ENCODE measurements at regions not wholly inside any gene's neighbourhood (a gene's known extent, or its start where the extent isn't known, plus 50 kb on each side); places are given as distances from the start of the nearest gene placed in this dataset.

DNA sequence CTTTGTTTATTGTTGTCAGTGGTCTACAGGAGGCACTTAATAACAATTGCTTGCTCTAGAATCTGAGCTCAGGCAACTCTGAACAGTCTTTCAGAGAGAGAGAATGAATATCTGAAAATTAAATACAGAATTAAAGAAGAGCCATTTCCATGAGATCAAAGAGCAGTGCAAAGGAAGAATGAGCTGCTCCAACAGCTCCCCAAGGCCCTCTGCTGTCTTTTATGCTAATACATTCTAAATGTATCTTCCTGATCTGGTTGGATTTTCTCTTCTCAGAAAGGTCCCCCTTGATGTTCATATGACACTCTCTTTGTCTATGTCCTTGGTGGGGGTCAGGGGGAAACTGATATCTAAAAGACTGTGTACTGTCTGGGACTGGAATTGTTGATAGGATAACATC is 1029.6 kb downstream of the PCDH9 start:
- H3K27me3 ChIP-seq (ENCODE audit: control insufficient read depth in 4 of 4, insufficient read depth in 4 of 4, low read length in 3 of 4): no peaks in the 10 kb centered on the region
- H3K36me3 ChIP-seq (ENCODE audit: control insufficient read depth in 4 of 4, insufficient read depth in 3 of 4, low read depth in 1 of 4, low read length in 3 of 4): no peaks in the 10 kb centered on the region
- H3K9ac ChIP-seq (ENCODE audit: low read depth in 1 of 2, low read length in 2 of 2): no peak overlapping the region
- no peak overlapping the region for H3K27ac ChIP-seq (ENCODE audit: low read depth in 1 of 2, low read length in 2 of 2)
- no peak for DNase-seq (ENCODE audit: low spot score)
- no peak overlapping the region for H3K4me3 ChIP-seq (ENCODE audit: low read depth in 1 of 3, low read length in 3 of 3)
- no peaks in the 10 kb centered on the region for H3K9me3 ChIP-seq (ENCODE audit: control insufficient read depth in 4 of 4, low read length in 3 of 4)
- TF ChIP-seq CTCF (IDR thresholded peaks at IDR 0.05; ENCODE audit: low read depth, low read length, missing input control): no peak
- no peaks in the 10 kb centered on the region for H3K4me1 ChIP-seq (ENCODE audit: control insufficient read depth in 4 of 4, insufficient read depth in 4 of 4, low read length in 3 of 4)

GRCh38 chr13:66195238-66195637 is 1034.9 kb downstream of the PCDH9 start:
- Histone ChIP-seq H3K9ac (ENCODE audit: low read depth in 1 of 2, low read length in 2 of 2) (no peak overlapping the region), H3K9me3 (ENCODE audit: control insufficient read depth in 4 of 4, low read length in 3 of 4) (peaks cover 0 to 2% (median 0%) of the 10 kb centered on the region in 4 donors), H3K4me1 (ENCODE audit: control insufficient read depth in 4 of 4, insufficient read depth in 4 of 4, low read length in 3 of 4) (no peaks in the 10 kb centered on the region), H3K27me3 (ENCODE audit: control insufficient read depth in 4 of 4, insufficient read depth in 4 of 4, low read length in 3 of 4) (no peaks in the 10 kb centered on the region), H3K27ac (ENCODE audit: low read depth in 1 of 2, low read length in 2 of 2) (no peak overlapping the region), H3K36me3 (ENCODE audit: control insufficient read depth in 4 of 4, insufficient read depth in 3 of 4, low read depth in 1 of 4, low read length in 3 of 4) (no peaks in the 10 kb centered on the region), H3K4me3 (ENCODE audit: low read depth in 1 of 3, low read length in 3 of 3) (no peak overlapping the region)
- TF ChIP-seq YY1 (IDR thresholded peaks at IDR 0.05): no peak
- no peak for TF ChIP-seq CTCF (IDR thresholded peaks at IDR 0.05; ENCODE audit: low read depth, low read length, missing input control)
- TF ChIP-seq HNF4G (IDR thresholded peaks at IDR 0.05): no peak
- TF ChIP-seq, protein P1, sequence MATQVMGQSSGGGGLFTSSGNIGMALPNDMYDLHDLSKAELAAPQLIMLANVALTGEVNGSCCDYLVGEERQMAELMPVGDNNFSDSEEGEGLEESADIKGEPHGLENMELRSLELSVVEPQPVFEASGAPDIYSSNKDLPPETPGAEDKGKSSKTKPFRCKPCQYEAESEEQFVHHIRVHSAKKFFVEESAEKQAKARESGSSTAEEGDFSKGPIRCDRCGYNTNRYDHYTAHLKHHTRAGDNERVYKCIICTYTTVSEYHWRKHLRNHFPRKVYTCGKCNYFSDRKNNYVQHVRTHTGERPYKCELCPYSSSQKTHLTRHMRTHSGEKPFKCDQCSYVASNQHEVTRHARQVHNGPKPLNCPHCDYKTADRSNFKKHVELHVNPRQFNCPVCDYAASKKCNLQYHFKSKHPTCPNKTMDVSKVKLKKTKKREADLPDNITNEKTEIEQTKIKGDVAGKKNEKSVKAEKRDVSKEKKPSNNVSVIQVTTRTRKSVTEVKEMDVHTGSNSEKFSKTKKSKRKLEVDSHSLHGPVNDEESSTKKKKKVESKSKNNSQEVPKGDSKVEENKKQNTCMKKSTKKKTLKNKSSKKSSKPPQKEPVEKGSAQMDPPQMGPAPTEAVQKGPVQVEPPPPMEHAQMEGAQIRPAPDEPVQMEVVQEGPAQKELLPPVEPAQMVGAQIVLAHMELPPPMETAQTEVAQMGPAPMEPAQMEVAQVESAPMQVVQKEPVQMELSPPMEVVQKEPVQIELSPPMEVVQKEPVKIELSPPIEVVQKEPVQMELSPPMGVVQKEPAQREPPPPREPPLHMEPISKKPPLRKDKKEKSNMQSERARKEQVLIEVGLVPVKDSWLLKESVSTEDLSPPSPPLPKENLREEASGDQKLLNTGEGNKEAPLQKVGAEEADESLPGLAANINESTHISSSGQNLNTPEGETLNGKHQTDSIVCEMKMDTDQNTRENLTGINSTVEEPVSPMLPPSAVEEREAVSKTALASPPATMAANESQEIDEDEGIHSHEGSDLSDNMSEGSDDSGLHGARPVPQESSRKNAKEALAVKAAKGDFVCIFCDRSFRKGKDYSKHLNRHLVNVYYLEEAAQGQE (IDR thresholded peaks at IDR 0.05): no peak
- no peak for TF ChIP-seq EGR1 (IDR thresholded peaks at IDR 0.05; ENCODE audit: low read depth in 2 of 2)
- TF ChIP-seq RXRA (IDR thresholded peaks at IDR 0.05): no peak
- no peak for TF ChIP-seq SP1 (IDR thresholded peaks at IDR 0.05)
- TF ChIP-seq FOXA2 (IDR thresholded peaks at IDR 0.05): no peak
- TF ChIP-seq NR2F2 (IDR thresholded peaks at IDR 0.05): no peak
- TF ChIP-seq RAD21 (IDR thresholded peaks at IDR 0.05): no peak
- no peak for TF ChIP-seq ATF3 (IDR thresholded peaks at IDR 0.05)
- no peak for TF ChIP-seq MAX (IDR thresholded peaks at IDR 0.05)
- TF ChIP-seq FOXA1 (IDR thresholded peaks at IDR 0.05): no peak
- TF ChIP-seq GABPA (IDR thresholded peaks at IDR 0.05 in 1 of 2, conservative IDR thresholded peaks at IDR 0.05 in 1 of 2): no peak
- TF ChIP-seq, protein P2, sequence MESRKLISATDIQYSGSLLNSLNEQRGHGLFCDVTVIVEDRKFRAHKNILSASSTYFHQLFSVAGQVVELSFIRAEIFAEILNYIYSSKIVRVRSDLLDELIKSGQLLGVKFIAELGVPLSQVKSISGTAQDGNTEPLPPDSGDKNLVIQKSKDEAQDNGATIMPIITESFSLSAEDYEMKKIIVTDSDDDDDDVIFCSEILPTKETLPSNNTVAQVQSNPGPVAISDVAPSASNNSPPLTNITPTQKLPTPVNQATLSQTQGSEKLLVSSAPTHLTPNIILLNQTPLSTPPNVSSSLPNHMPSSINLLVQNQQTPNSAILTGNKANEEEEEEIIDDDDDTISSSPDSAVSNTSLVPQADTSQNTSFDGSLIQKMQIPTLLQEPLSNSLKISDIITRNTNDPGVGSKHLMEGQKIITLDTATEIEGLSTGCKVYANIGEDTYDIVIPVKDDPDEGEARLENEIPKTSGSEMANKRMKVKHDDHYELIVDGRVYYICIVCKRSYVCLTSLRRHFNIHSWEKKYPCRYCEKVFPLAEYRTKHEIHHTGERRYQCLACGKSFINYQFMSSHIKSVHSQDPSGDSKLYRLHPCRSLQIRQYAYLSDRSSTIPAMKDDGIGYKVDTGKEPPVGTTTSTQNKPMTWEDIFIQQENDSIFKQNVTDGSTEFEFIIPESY (IDR thresholded peaks at IDR 0.05): no peak
- TF ChIP-seq TAF1 (conservative IDR thresholded peaks at IDR 0.05): no peak
- TF ChIP-seq HNF4A (conservative IDR thresholded peaks at IDR 0.05): no peak
- DNase-seq (ENCODE audit: low spot score): no peak
- WGBS: 90% methylated on average over 1 of the region's 1 CpG

Measured in liver (tissue), 8 donors.